Panc1 (cell line): ENCODE measurements at regions not wholly inside any gene's neighbourhood (a gene's known extent, or its start where the extent isn't known, plus 50 kb on each side); places are given as distances from the start of the nearest gene placed in this dataset.

ENCODE experiments used
- ATAC-seq: fragments of 200-7000 bp; cut with Tn5 transposase; 2 replicates; pipeline ENCODE4 v1.9.1; 2020; ENCODE audit warnings: mild to moderate bottlenecking, moderate library complexity
- BruUV-seq: library from RNA; stranded (reverse); fragments of 400-500 nt; replicated peaks from 2 replicates; lab custom pipeline; 2021; lab: Mats Ljungman, UMichigan
- CTCF ChIA-PET: fragments of 300-600 bp; sonication (Branson Sonifier 250); formaldehyde crosslinking; loops from one replicate; lab custom pipeline; 2022; ENCODE audit warnings: antibody characterized with exemption; lab: Charles Lee
- POLR2A ChIA-PET: fragments of 300-600 bp; sonication (Branson Sonifier 250); formaldehyde crosslinking; loops from one replicate; lab custom pipeline; 2022; ENCODE audit warnings: antibody characterized with exemption; lab: Charles Lee
- DNase-seq: peaks from one replicate; pipeline ENCODE4 v3.0.0-alpha.2; 2010; ENCODE audit warnings: low read depth, low spot score
- H3K27ac ChIP-seq: 2 replicates; pipeline ENCODE4 v1.5.1; 2011; ENCODE audit warnings: mild to moderate bottlenecking, low read length, inconsistent platforms
- H3K27me3 ChIP-seq: fragments of 200-500 bp; sonication (Bioruptor generic); 2 replicates; pipeline ENCODE4 v1.6.0; 2014; ENCODE audit warnings: low read length, inconsistent platforms; ENCODE audit not compliant: control insufficient read depth, insufficient read depth
- H3K36me3 ChIP-seq: fragments of 200-500 bp; sonication (Bioruptor generic); 2 replicates; pipeline ENCODE4 v1.5.1; 2014; ENCODE audit warnings: inconsistent platforms, mild to moderate bottlenecking, low read length, moderate library complexity; ENCODE audit not compliant: control insufficient read depth, insufficient read depth
- H3K4me1 ChIP-seq: 2 replicates; pipeline ENCODE4 v1.5.1; 2011; ENCODE audit warnings: inconsistent platforms, mild to moderate bottlenecking, low read length, moderate library complexity; ENCODE audit not compliant: control insufficient read depth, insufficient read depth
- H3K4me3 ChIP-seq, 2 experiments: 2 replicates each; pipeline ENCODE4 v1.5.1; 2011 to 2012; ENCODE audit warnings: low read depth in 2 of 2, low read length in 2 of 2, mild to moderate bottlenecking in 2 of 2, inconsistent platforms in 1 of 2, moderate library complexity in 1 of 2
- H3K9me3 ChIP-seq: fragments of 200-500 bp; sonication (Bioruptor generic); 2 replicates; pipeline ENCODE4 v1.5.1; 2014; ENCODE audit warnings: low read depth, mild to moderate bottlenecking, inconsistent platforms, low read length, moderate library complexity; ENCODE audit not compliant: control insufficient read depth, insufficient read depth
- POLR2AphosphoS5 ChIP-seq: IDR thresholded peaks from 2 replicates; pipeline ENCODE4 v1.6.1; 2012; ENCODE audit warnings: mild to moderate bottlenecking, low read depth, low read length, moderate library complexity
- REST ChIP-seq, 2 experiments: IDR thresholded peaks; 2 replicates each; pipeline ENCODE4 v1.6.1; 2011 to 2012; ENCODE audit warnings: low read depth in 2 of 2, control low read depth in 1 of 2, low read length in 1 of 2, mild to moderate bottlenecking in 1 of 2, moderate library complexity in 1 of 2; ENCODE audit not compliant: insufficient read depth in 1 of 2
- SIN3A ChIP-seq: IDR thresholded peaks from 2 replicates; pipeline ENCODE4 v1.6.1; 2012; ENCODE audit warnings: low read depth, mild to moderate bottlenecking, low read length, moderate library complexity, borderline replicate concordance; ENCODE audit not compliant: insufficient read depth
- TCF7L2 ChIP-seq: IDR thresholded peaks from 2 replicates; pipeline ENCODE4 v1.6.1; 2011; ENCODE audit warnings: mild to moderate bottlenecking, low read depth, low read length, inconsistent platforms
- in situ Hi-C: cut with HindIII; loops from 2 replicates; pipeline ENCODE4 v1.10.0; 2016; ENCODE audit warnings: low sequenced_read_pairs, low pct_unique_long_range_greater_than_20kb
- intact Hi-C: fragments of 100-400 bp; cut with micrococcal nuclease; formaldehyde crosslinking; loops from one replicate; pipeline ENCODE4 v1.10.0; 2022; ENCODE audit not compliant: unreplicated experiment
- TF ChIP-seq, protein P1 (sequence below): fragments of 450-650 bp; IDR thresholded peaks from 2 replicates; pipeline ENCODE4 v1.5.1; 2017; ENCODE audit warnings: mild to moderate bottlenecking

- no TSS peak for BruUV-seq
- TF ChIP-seq, protein P1, sequence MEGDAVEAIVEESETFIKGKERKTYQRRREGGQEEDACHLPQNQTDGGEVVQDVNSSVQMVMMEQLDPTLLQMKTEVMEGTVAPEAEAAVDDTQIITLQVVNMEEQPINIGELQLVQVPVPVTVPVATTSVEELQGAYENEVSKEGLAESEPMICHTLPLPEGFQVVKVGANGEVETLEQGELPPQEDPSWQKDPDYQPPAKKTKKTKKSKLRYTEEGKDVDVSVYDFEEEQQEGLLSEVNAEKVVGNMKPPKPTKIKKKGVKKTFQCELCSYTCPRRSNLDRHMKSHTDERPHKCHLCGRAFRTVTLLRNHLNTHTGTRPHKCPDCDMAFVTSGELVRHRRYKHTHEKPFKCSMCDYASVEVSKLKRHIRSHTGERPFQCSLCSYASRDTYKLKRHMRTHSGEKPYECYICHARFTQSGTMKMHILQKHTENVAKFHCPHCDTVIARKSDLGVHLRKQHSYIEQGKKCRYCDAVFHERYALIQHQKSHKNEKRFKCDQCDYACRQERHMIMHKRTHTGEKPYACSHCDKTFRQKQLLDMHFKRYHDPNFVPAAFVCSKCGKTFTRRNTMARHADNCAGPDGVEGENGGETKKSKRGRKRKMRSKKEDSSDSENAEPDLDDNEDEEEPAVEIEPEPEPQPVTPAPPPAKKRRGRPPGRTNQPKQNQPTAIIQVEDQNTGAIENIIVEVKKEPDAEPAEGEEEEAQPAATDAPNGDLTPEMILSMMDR = no peak
- no peak for TF ChIP-seq POLR2AphosphoS5
- TF ChIP-seq REST (IDR thresholded peaks at IDR 0.05; ENCODE audit: insufficient read depth in 1 of 2, low read depth in 2 of 2, low read length in 1 of 2) = no peak
- TF ChIP-seq TCF7L2 = no peak
- intact Hi-C loops (loop anchor here (5.0 kb wide), 1 partner anchor 38 kb away; no protein-coding TSS in a partner anchor), in situ Hi-C loops (no loop called here)
- Histone ChIP-seq H3K9me3 (no peaks in the 10 kb centered on the region), H3K27me3 (no peaks in the 10 kb centered on the region), H3K36me3 (no peaks in the 10 kb centered on the region), H3K27ac (peak overlapping the region; percentile 98), H3K4me3 (no peak overlapping the region), H3K4me1 (peaks cover 40% of the 10 kb centered on the region)
- ATAC-seq (no peak), DNase-seq (no peak)
- ChIA-PET POLR2A (interaction anchor here (0.7 kb wide), 2 partner anchors 77 to 567 kb away, joined by 3 to 5 read pairs; no protein-coding TSS in a partner anchor), CTCF (no interaction called here)
Observed at GRCh38 chr4:123479944-123480343, 83.3 kb downstream of the SPRY1 start.

DNA sequence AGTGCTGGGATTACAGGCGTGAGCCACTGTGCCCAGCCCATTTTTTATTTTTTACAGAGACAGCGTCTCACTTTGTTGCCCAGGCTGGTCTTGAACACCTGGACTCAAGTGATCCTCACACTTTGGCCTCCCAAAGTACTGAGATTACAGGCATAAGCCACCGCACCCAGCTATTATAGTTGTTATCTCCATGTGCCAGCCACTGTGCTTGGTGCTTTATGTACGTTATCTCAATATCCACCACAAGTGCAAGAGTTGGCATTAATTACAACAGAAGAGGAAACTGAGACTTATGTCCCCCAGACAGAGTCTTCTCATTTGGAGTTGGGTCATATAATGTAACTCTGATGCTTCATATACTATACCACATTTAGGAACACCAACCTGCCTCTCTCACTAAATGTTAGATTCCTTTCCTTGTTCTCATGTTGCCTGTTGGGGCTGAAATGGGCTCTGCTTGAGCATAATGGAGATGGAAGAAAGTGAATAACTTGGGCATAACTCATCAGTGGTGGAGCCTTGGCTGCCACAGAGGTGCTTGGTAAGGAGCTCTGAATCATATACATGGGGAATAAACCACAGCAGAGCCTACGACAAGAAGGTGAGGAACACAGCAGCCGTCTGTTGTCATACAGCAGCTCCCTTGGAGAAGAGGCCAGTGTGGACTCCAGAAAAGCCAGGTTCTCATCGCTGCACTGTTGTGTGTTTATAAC is 84.3 kb downstream of the SPRY1 start:
- H3K27me3 ChIP-seq = no peaks in the 10 kb centered on the region
- BruUV-seq = no TSS peak
- no peaks in the 10 kb centered on the region for H3K9me3 ChIP-seq
- H3K4me3 ChIP-seq = no peak overlapping the region
- ChIA-PET CTCF (interaction anchor here (0.6 kb wide), 1 partner anchor 9 kb away, joined by 6 read pairs; no protein-coding TSS in a partner anchor), POLR2A (no interaction called here)
- intact Hi-C loops (no loop called here), in situ Hi-C loops (no loop called here)
- no peak for DNase-seq
- TF ChIP-seq TCF7L2 (no peak), REST (IDR thresholded peaks at IDR 0.05; ENCODE audit: insufficient read depth in 1 of 2, low read depth in 2 of 2, low read length in 1 of 2) (no peak), POLR2AphosphoS5 (no peak), SIN3A (no peak)
- TF ChIP-seq, protein P1 = no peak
- peak overlapping the region; percentile 98 for H3K27ac ChIP-seq
- ATAC-seq = no peak
- peaks cover 40% of the 10 kb centered on the region for H3K4me1 ChIP-seq
- H3K36me3 ChIP-seq = no peaks in the 10 kb centered on the region
